HG03342 (cell line): ENCODE measurements at regions not wholly inside any gene's neighbourhood (a gene's known extent, or its start where the extent isn't known, plus 50 kb on each side); places are given as distances from the start of the nearest gene placed in this dataset.
"Not testable (repeated sequence)": the region's sequence is repeated elsewhere in the genome, so short reads cannot be mapped to it uniquely, and the experiment has no call there.

ENCODE experiments used
- ATAC-seq: cut with Tn5 transposase; IDR thresholded peaks from one replicate; pipeline ENCODE4 v1.9.1; 2021; ENCODE audit warnings: mild to moderate bottlenecking, moderate library complexity; ENCODE audit not compliant: unreplicated experiment

- no peak for ATAC-seq
Observed at GRCh38 chr16:87202346-87202745, 114.8 kb downstream of the C16orf95 start.

GRCh38 chr16:87203060-87203656, 114.0 kb downstream of the C16orf95 start:
- no peak for ATAC-seq

GRCh38 chr16:87206646-87207451, 110.3 kb downstream of the C16orf95 start:
- no peak for ATAC-seq

- no peak for ATAC-seq
Observed at GRCh38 chr16:87207509-87207908, 109.7 kb downstream of the C16orf95 start.

GRCh38 chr16:87207965-87208364, 109.2 kb downstream of the C16orf95 start:
- ATAC-seq, result no peak

GRCh38 chr16:87208968-87209367, 108.2 kb downstream of the C16orf95 start:
- not testable (repeated sequence) for ATAC-seq

GRCh38 chr16:87209808-87210512, 107.2 kb downstream of the C16orf95 start:
- no peak for ATAC-seq

- no peak for ATAC-seq
Observed at GRCh38 chr16:87210894-87211293, 106.3 kb downstream of the C16orf95 start.

- ATAC-seq, result no peak
Observed at GRCh38 chr16:87212026-87212425, 105.2 kb downstream of the C16orf95 start.

GRCh38 chr16:87213536-87213935, 103.7 kb downstream of the C16orf95 start:
- no peak for ATAC-seq

- ATAC-seq, result no peak
Observed at GRCh38 chr16:87216148-87216840, 100.9 kb downstream of the C16orf95 start.

- ATAC-seq, result no peak
Observed at GRCh38 chr16:87216841-87217275, 100.3 kb downstream of the C16orf95 start.

- not testable (repeated sequence) for ATAC-seq
Observed at GRCh38 chr16:87217802-87218201, 99.4 kb downstream of the C16orf95 start.

- no peak for ATAC-seq
Observed at GRCh38 chr16:87218281-87219055, 98.7 kb downstream of the C16orf95 start.

- no peak for ATAC-seq
Observed at GRCh38 chr16:87219287-87219909, 97.8 kb downstream of the C16orf95 start.

- ATAC-seq, result no peak
Observed at GRCh38 chr16:87221633-87222032, 95.6 kb downstream of the C16orf95 start.

- no peak for ATAC-seq
Observed at GRCh38 chr16:87222335-87222734, 94.9 kb downstream of the C16orf95 start.

- no peak for ATAC-seq
Observed at GRCh38 chr16:87223656-87224248, 93.4 kb downstream of the C16orf95 start.

GRCh38 chr16:87226926-87227295, 90.3 kb downstream of the C16orf95 start:
- ATAC-seq, result no peak
